Neural cell (in vitro differentiated cells): ENCODE measurements at regions not wholly inside any gene's neighbourhood (a gene's known extent, or its start where the extent isn't known, plus 50 kb on each side); places are given as distances from the start of the nearest gene placed in this dataset.

Experiments
- H2AFZ ChIP-seq: fragments of 200-600, 300-800 bp; sonication (generic), shearing (Covaris generic); 2 replicates; pipeline ENCODE4 v1.6.0; 2014; ENCODE audit warnings: low read depth, mild to moderate bottlenecking, antibody characterized with exemption, low read length, moderate library complexity
- H3F3A ChIP-seq: fragments of 200-600 bp; shearing (Covaris generic); 2 replicates; pipeline ENCODE4 v1.6.1; 2016; ENCODE audit warnings: mild to moderate bottlenecking, moderate library complexity, mixed read lengths, antibody characterized with exemption, low read length; ENCODE audit not compliant: insufficient read depth, poor library complexity, severe bottlenecking
- H3K27ac ChIP-seq: fragments of 200-600, 300-800 bp; sonication (generic), shearing (Covaris generic); 2 replicates; pipeline ENCODE4 v1.5.1; 2014; ENCODE audit warnings: mild to moderate bottlenecking, low read length, moderate library complexity
- H3K27me3 ChIP-seq: fragments of 300-800, 200-600 bp; sonication (generic), shearing (Covaris generic); 2 replicates; pipeline ENCODE4 v1.6.0; 2014; ENCODE audit warnings: mild to moderate bottlenecking, low read depth, low read length, moderate library complexity; ENCODE audit not compliant: insufficient read depth
- H3K36me3 ChIP-seq: fragments of 300-800, 200-600 bp; sonication (generic), shearing (Covaris generic); 2 replicates; pipeline ENCODE4 v1.5.1; 2014; ENCODE audit warnings: mild to moderate bottlenecking, antibody characterized with exemption, low read length, moderate library complexity; ENCODE audit not compliant: insufficient read depth
- H3K4me2 ChIP-seq: fragments of 300-800, 200-600 bp; sonication (generic), shearing (Covaris generic); 2 replicates; pipeline ENCODE4 v1.6.0; 2014; ENCODE audit warnings: mild to moderate bottlenecking, low read length
- H3K4me3 ChIP-seq: fragments of 300-800, 200-600 bp; sonication (generic), shearing (Covaris generic); 2 replicates; pipeline ENCODE4 v1.5.1; 2014; ENCODE audit warnings: mild to moderate bottlenecking, low read length, moderate library complexity
- H3K79me2 ChIP-seq: fragments of 200-600 bp; shearing (Covaris generic); replicated peaks from 2 replicates; pipeline ENCODE4 v1.6.0; 2014; ENCODE audit warnings: mild to moderate bottlenecking, low read length, moderate library complexity; ENCODE audit not compliant: insufficient read depth
- H3K9ac ChIP-seq: fragments of 300-800, 200-600 bp; sonication (generic), shearing (Covaris generic); 2 replicates; pipeline ENCODE4 v1.6.1; 2016; ENCODE audit warnings: mild to moderate bottlenecking, low read length, mixed read lengths
- H3K9me2 ChIP-seq: fragments of 200-600 bp; shearing (Covaris generic); 2 replicates; pipeline ENCODE4 v1.6.1; 2016; ENCODE audit warnings: mild to moderate bottlenecking, low read length, mixed read lengths; ENCODE audit not compliant: insufficient read depth
- H3K9me3 ChIP-seq: fragments of 200-600, 300-800 bp; sonication (generic), shearing (Covaris generic); 2 replicates; pipeline ENCODE4 v1.6.1; 2016; ENCODE audit warnings: mild to moderate bottlenecking, mixed run types, low read length, moderate library complexity, mixed read lengths
- H4K20me1 ChIP-seq: fragments of 200-600 bp; shearing (Covaris generic); 2 replicates; pipeline ENCODE4 v1.6.1; 2016; ENCODE audit warnings: mild to moderate bottlenecking, mixed run types; ENCODE audit not compliant: insufficient read depth
- EP300 ChIP-seq: fragments of 450-650 bp; conservative IDR thresholded peaks from 2 replicates; pipeline ENCODE4 v1.6.1; 2014; ENCODE audit warnings: antibody characterized with exemption, mild to moderate bottlenecking, moderate library complexity; ENCODE audit not compliant: poor library complexity, severe bottlenecking
- EZH2 ChIP-seq: fragments of 200-600, 300-800 bp; shearing (Covaris generic), sonication (generic); IDR thresholded peaks from 2 replicates; pipeline ENCODE4 v1.6.1; 2014; ENCODE audit warnings: antibody characterized with exemption, low read length, borderline replicate concordance, mild to moderate bottlenecking; ENCODE audit not compliant: insufficient read depth, poor library complexity, severe bottlenecking
- MXI1 ChIP-seq: fragments of 450-650 bp; conservative IDR thresholded peaks from 2 replicates; pipeline ENCODE4 v1.6.1; 2014; ENCODE audit warnings: antibody characterized with exemption, mild to moderate bottlenecking; ENCODE audit not compliant: poor library complexity, severe bottlenecking
- POLR2AphosphoS5 ChIP-seq: IDR thresholded peaks from 2 replicates; pipeline ENCODE4 v1.6.1; 2012
- RAD21 ChIP-seq: fragments of 450-650 bp; conservative IDR thresholded peaks from 2 replicates; pipeline ENCODE4 v1.6.1; 2014; ENCODE audit warnings: antibody characterized with exemption, mild to moderate bottlenecking, moderate library complexity
- REST ChIP-seq: IDR thresholded peaks from 2 replicates; pipeline ENCODE4 v1.6.1; 2012; ENCODE audit warnings: borderline replicate concordance
- SMC3 ChIP-seq: fragments of 450-650 bp; conservative IDR thresholded peaks from 2 replicates; pipeline ENCODE4 v1.6.1; 2014; ENCODE audit warnings: antibody characterized with exemption, mild to moderate bottlenecking, moderate library complexity; ENCODE audit not compliant: poor library complexity
- TAF1 ChIP-seq: IDR thresholded peaks from 2 replicates; pipeline ENCODE4 v1.6.1; 2012; ENCODE audit warnings: low read depth
- TF ChIP-seq, protein P1 (sequence below): fragments of 450-650 bp; IDR thresholded peaks from 2 replicates; pipeline ENCODE4 v1.5.1; 2014; ENCODE audit warnings: antibody characterized with exemption, mild to moderate bottlenecking, moderate library complexity; ENCODE audit not compliant: poor library complexity, severe bottlenecking

DNA sequence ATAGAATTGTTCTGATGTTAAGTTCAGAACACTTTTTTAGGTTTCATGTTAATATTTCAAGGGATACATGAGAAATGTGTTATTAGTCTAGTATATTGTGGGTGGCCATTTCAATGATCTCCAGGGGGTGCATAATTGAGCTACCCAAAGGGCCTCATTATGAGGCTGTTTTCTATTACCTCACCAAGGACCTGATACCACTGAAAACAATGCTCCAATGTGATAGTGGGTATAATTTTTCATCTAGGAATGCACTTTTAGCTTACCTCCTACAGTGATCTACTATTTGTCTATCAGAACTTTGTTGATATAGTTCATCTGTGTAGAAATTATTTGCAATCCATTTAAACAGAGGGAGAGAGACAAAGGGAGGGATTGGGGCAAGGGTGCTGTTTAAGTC lies 106.8 kb upstream of the HS3ST5 start:
- Histone ChIP-seq H3K9me2 (no peaks in the 10 kb centered on the region), H3K79me2 (no peaks in the 10 kb centered on the region), H3K9me3 (no peaks in the 10 kb centered on the region), H3K27me3 (peaks cover 3% of the 10 kb centered on the region), H3K9ac (no peak overlapping the region), H2AFZ (no peak overlapping the region), H4K20me1 (no peaks in the 10 kb centered on the region), H3K36me3 (no peaks in the 10 kb centered on the region), H3K27ac (no peak overlapping the region), H3F3A (peaks cover 6% of the 10 kb centered on the region), H3K4me2 (no peak overlapping the region), H3K4me3 (no peak overlapping the region)
- TF ChIP-seq, protein P1, sequence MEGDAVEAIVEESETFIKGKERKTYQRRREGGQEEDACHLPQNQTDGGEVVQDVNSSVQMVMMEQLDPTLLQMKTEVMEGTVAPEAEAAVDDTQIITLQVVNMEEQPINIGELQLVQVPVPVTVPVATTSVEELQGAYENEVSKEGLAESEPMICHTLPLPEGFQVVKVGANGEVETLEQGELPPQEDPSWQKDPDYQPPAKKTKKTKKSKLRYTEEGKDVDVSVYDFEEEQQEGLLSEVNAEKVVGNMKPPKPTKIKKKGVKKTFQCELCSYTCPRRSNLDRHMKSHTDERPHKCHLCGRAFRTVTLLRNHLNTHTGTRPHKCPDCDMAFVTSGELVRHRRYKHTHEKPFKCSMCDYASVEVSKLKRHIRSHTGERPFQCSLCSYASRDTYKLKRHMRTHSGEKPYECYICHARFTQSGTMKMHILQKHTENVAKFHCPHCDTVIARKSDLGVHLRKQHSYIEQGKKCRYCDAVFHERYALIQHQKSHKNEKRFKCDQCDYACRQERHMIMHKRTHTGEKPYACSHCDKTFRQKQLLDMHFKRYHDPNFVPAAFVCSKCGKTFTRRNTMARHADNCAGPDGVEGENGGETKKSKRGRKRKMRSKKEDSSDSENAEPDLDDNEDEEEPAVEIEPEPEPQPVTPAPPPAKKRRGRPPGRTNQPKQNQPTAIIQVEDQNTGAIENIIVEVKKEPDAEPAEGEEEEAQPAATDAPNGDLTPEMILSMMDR, result no peak
- TF ChIP-seq EP300, result no peak
- TF ChIP-seq POLR2AphosphoS5, result no peak
- TF ChIP-seq REST, result no peak
- no peak for TF ChIP-seq RAD21
- TF ChIP-seq TAF1, result no peak
- no peak for TF ChIP-seq EZH2
- TF ChIP-seq SMC3, result no peak
- TF ChIP-seq MXI1, result no peak

- H3K36me3 ChIP-seq, result no peaks in the 10 kb centered on the region
- no peaks in the 10 kb centered on the region for H3K27me3 ChIP-seq
- H3K4me2 ChIP-seq, result no peak overlapping the region
- TF ChIP-seq MXI1 (no peak), POLR2AphosphoS5 (no peak), REST (no peak), EP300 (no peak), SMC3 (no peak), TAF1 (no peak), EZH2 (no peak), RAD21 (no peak)
- TF ChIP-seq, protein P1, result no peak
- no peaks in the 10 kb centered on the region for H3K79me2 ChIP-seq
- peaks cover 4% of the 10 kb centered on the region for H3F3A ChIP-seq
- H4K20me1 ChIP-seq, result no peaks in the 10 kb centered on the region
- no peak overlapping the region for H2AFZ ChIP-seq
- no peak overlapping the region for H3K9ac ChIP-seq
- H3K27ac ChIP-seq, result no peak overlapping the region
- no peak overlapping the region for H3K4me3 ChIP-seq
- no peaks in the 10 kb centered on the region for H3K9me3 ChIP-seq
- no peaks in the 10 kb centered on the region for H3K9me2 ChIP-seq
Observed at GRCh38 chr6:114446342-114446741, 103.5 kb upstream of the HS3ST5 start.
